Glutamatergic neuron (in vitro differentiated cells): ENCODE measurements at regions not wholly inside any gene's neighbourhood (a gene's known extent, or its start where the extent isn't known, plus 50 kb on each side); places are given as distances from the start of the nearest gene placed in this dataset.
A peak's percentile ranks its signal among the peaks of the same experiment; 100 is the strongest.

ENCODE experiments used
- DNase-seq: peaks from one replicate; pipeline ENCODE4 v3.0.0; 2022
- H3K27ac Mint-ChIP-seq: one replicate; pipeline ENCODE4 v1.8.0; 2020; ENCODE audit warnings: mild to moderate bottlenecking, mixed read lengths, inconsistent platforms; ENCODE audit not compliant: unreplicated experiment
- H3K27me3 Mint-ChIP-seq: one replicate; pipeline ENCODE4 v1.8.0; 2020; ENCODE audit warnings: mild to moderate bottlenecking, moderate library complexity, mixed read lengths, inconsistent platforms; ENCODE audit not compliant: unreplicated experiment
- H3K36me3 Mint-ChIP-seq: one replicate; pipeline ENCODE4 v1.8.0; 2020; ENCODE audit warnings: mild to moderate bottlenecking, mixed read lengths, inconsistent platforms; ENCODE audit not compliant: unreplicated experiment
- H3K4me1 Mint-ChIP-seq: one replicate; pipeline ENCODE4 v1.8.0; 2020; ENCODE audit warnings: mild to moderate bottlenecking, low read depth, mixed read lengths, inconsistent platforms; ENCODE audit not compliant: unreplicated experiment
- H3K4me3 Mint-ChIP-seq: one replicate; pipeline ENCODE4 v1.8.0; 2020; ENCODE audit warnings: mild to moderate bottlenecking, mixed read lengths, inconsistent platforms; ENCODE audit not compliant: unreplicated experiment
- H3K9me3 Mint-ChIP-seq: one replicate; pipeline ENCODE4 v1.8.0; 2020; ENCODE audit warnings: mild to moderate bottlenecking, moderate library complexity, mixed read lengths, inconsistent platforms; ENCODE audit not compliant: unreplicated experiment
- CTCF ChIP-seq: fragments of 200-600 bp; sonication (generic); IDR thresholded peaks from one replicate; pipeline ENCODE4 v1.5.0; 2021; ENCODE audit not compliant: partially characterized antibody, unreplicated experiment

- peak; percentile 72 for TF ChIP-seq CTCF
- no peak for DNase-seq
- Mint-ChIP-seq H3K27me3 (no peaks in the 10 kb centered on the region), H3K27ac (no peak overlapping the region), H3K4me3 (no peak overlapping the region), H3K36me3 (no peaks in the 10 kb centered on the region), H3K9me3 (peaks cover 1% of the 10 kb centered on the region), H3K4me1 (peaks cover 4% of the 10 kb centered on the region)
These were observed 502.7 kb downstream of the UQCRFS1 start for GRCh38 chr19:28710278-28710677.

DNA sequence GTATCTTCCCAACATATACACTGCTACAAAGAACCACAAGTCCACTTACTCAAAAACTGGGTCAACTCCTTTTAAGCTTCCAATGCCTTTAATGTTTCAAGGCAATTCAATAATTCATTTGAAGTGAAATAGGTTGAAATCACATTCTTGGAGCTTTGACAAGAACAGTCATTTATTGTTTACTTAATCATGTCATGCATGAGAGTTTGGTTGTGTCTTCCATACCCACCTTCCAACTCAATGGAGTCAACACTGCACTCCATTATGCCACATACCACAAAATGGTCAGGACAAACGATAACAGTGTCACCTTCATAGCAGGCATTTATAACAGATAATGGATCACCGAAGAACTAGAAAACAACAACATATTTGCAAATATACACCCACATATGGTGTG is 506.3 kb downstream of the UQCRFS1 start:
- H3K27ac Mint-ChIP-seq, result no peak overlapping the region
- no peaks in the 10 kb centered on the region for H3K27me3 Mint-ChIP-seq
- H3K4me3 Mint-ChIP-seq, result no peak overlapping the region
- H3K4me1 Mint-ChIP-seq, result peaks cover 4% of the 10 kb centered on the region
- TF ChIP-seq CTCF, result no peak
- H3K9me3 Mint-ChIP-seq, result no peaks in the 10 kb centered on the region
- H3K36me3 Mint-ChIP-seq, result no peaks in the 10 kb centered on the region
- DNase-seq, result no peak

GRCh38 chr19:28705008-28705407 is 507.9 kb downstream of the UQCRFS1 start:
- no peaks in the 10 kb centered on the region for H3K36me3 Mint-ChIP-seq
- H3K27me3 Mint-ChIP-seq, result no peaks in the 10 kb centered on the region
- no peak for DNase-seq
- H3K4me3 Mint-ChIP-seq, result no peak overlapping the region
- H3K9me3 Mint-ChIP-seq, result no peaks in the 10 kb centered on the region
- peaks cover 4% of the 10 kb centered on the region for H3K4me1 Mint-ChIP-seq
- no peak for TF ChIP-seq CTCF
- H3K27ac Mint-ChIP-seq, result no peak overlapping the region

- Mint-ChIP-seq H3K36me3 (no peaks in the 10 kb centered on the region), H3K27me3 (no peaks in the 10 kb centered on the region), H3K9me3 (no peaks in the 10 kb centered on the region), H3K4me3 (no peak overlapping the region), H3K27ac (no peak overlapping the region), H3K4me1 (no peaks in the 10 kb centered on the region)
- no peak for DNase-seq
- no peak for TF ChIP-seq CTCF
These were observed 509.5 kb downstream of the UQCRFS1 start for GRCh38 chr19:28703400-28703956.

DNA sequence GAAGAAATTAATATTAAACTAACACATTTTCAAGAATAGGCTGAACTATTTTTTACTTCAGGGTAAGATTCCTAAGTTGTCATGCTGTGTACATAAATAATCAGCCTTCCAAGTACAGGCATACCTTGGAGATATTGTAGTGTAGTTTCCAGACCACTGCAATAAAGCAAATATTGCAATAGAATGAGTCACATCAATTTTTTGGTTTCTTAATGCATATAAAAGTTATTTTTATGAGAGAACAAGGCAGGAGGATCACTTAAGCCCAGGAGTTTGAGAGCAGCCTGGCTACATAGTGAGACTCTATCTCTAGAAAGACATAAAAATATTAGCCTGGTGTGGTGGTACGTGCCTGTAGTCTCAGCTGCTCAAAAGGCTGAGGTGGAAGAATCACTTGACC is 511.5 kb downstream of the UQCRFS1 start:
- Mint-ChIP-seq H3K27ac (no peak overlapping the region), H3K9me3 (no peaks in the 10 kb centered on the region), H3K4me3 (no peak overlapping the region), H3K36me3 (no peaks in the 10 kb centered on the region), H3K4me1 (no peaks in the 10 kb centered on the region), H3K27me3 (no peaks in the 10 kb centered on the region)
- no peak for DNase-seq
- TF ChIP-seq CTCF, result no peak
